ENCODE measurements at regions not wholly inside any gene's neighbourhood (a gene's known extent, or its start where the extent isn't known, plus 50 kb on each side); places are given as distances from the start of the nearest gene placed in this dataset.
A peak's percentile ranks its signal among the peaks of the same experiment; 100 is the strongest.

GRCh38 chr1:88194542-88194941 is 489.5 kb upstream of the PKN2 start:
- Histone ChIP-seq H3K14ac (ENCODE audit: low read length in 2 of 2) (no peak overlapping the region), H2AK5ac (ENCODE audit: low read length, severe bottlenecking) (no peak overlapping the region), H3K9me3 (ENCODE audit: control insufficient read depth, low read length) (no peaks in the 10 kb centered on the region), H3K4me1 (ENCODE audit: control insufficient read depth, insufficient read depth, low read depth, low read length) (no peaks in the 10 kb centered on the region), H3K18ac (ENCODE audit: low read depth in 1 of 2, low read length in 2 of 2) (no peak overlapping the region), H3K27me3 (ENCODE audit: control insufficient read depth in 1 of 2, insufficient read depth in 1 of 2, low read length in 2 of 2) (no peaks in the 10 kb centered on the region), H3K4ac (ENCODE audit: low read depth in 1 of 2, low read length in 2 of 2) (no peak overlapping the region), H2AFZ (ENCODE audit: low read depth, low read length) (no peak overlapping the region), H2BK12ac (ENCODE audit: low read length in 2 of 2) (no peak overlapping the region), H3K36me3 (ENCODE audit: control insufficient read depth in 1 of 2, insufficient read depth in 2 of 2, low read depth in 1 of 2, low read length in 2 of 2) (no peaks in the 10 kb centered on the region), H2BK120ac (ENCODE audit: low read depth, low read length) (no peak overlapping the region), H2BK5ac (ENCODE audit: low read depth, low read length, poor library complexity, severe bottlenecking) (no peak overlapping the region), H3K23ac (ENCODE audit: low read length in 2 of 2) (no peak overlapping the region), H3K79me1 (replicated peaks; ENCODE audit: low read length, poor library complexity, severe bottlenecking) (no peaks in the 10 kb centered on the region), H3K27ac (ENCODE audit: low read length, poor library complexity, severe bottlenecking) (no peak overlapping the region), H2BK15ac (ENCODE audit: low read depth, poor library complexity, severe bottlenecking) (no peak overlapping the region), H3K4me2 (ENCODE audit: low read length, poor library complexity, severe bottlenecking) (no peak overlapping the region), H4K91ac (ENCODE audit: low read length) (no peak overlapping the region), H3K9ac (ENCODE audit: low read length) (no peak overlapping the region), H3K4me3 (ENCODE audit: insufficient read depth in 1 of 2, low read depth in 1 of 2, low read length in 2 of 2) (no peak overlapping the region), H4K8ac (ENCODE audit: low read length) (no peak overlapping the region)
- no CpG with 5 or more reads among the region's 1 CpG for WGBS
- DNase-seq, result no peak

- Histone ChIP-seq H2BK15ac (ENCODE audit: low read depth, poor library complexity, severe bottlenecking) (no peak overlapping the region), H3K9me3 (ENCODE audit: control insufficient read depth, low read length) (no peaks in the 10 kb centered on the region), H2BK120ac (ENCODE audit: low read depth, low read length) (no peak overlapping the region), H3K18ac (ENCODE audit: low read depth in 1 of 2, low read length in 2 of 2) (peak overlapping the region in 1 of 2 experiments; percentile 21), H3K27ac (ENCODE audit: low read length, poor library complexity, severe bottlenecking) (no peak overlapping the region), H2BK12ac (ENCODE audit: low read length in 2 of 2) (no peak overlapping the region), H2BK5ac (ENCODE audit: low read depth, low read length, poor library complexity, severe bottlenecking) (no peak overlapping the region), H3K4ac (ENCODE audit: low read depth in 1 of 2, low read length in 2 of 2) (no peak overlapping the region), H4K91ac (ENCODE audit: low read length) (no peak overlapping the region), H4K8ac (ENCODE audit: low read length) (no peak overlapping the region), H3K9ac (ENCODE audit: low read length) (no peak overlapping the region), H3K79me1 (replicated peaks; ENCODE audit: low read length, poor library complexity, severe bottlenecking) (no peaks in the 10 kb centered on the region), H3K36me3 (ENCODE audit: control insufficient read depth in 1 of 2, insufficient read depth in 2 of 2, low read depth in 1 of 2, low read length in 2 of 2) (no peaks in the 10 kb centered on the region), H3K4me1 (ENCODE audit: control insufficient read depth, insufficient read depth, low read depth, low read length) (no peaks in the 10 kb centered on the region), H3K4me2 (ENCODE audit: low read length, poor library complexity, severe bottlenecking) (no peak overlapping the region), H3K23ac (ENCODE audit: low read length in 2 of 2) (no peak overlapping the region), H2AFZ (ENCODE audit: low read depth, low read length) (no peak overlapping the region), H3K4me3 (ENCODE audit: insufficient read depth in 1 of 2, low read depth in 1 of 2, low read length in 2 of 2) (no peak overlapping the region), H2AK5ac (ENCODE audit: low read length, severe bottlenecking) (no peak overlapping the region), H3K27me3 (ENCODE audit: control insufficient read depth in 1 of 2, insufficient read depth in 1 of 2, low read length in 2 of 2) (no peaks in the 10 kb centered on the region), H3K14ac (ENCODE audit: low read length in 2 of 2) (no peak overlapping the region)
- no peak for DNase-seq
- WGBS, result 82% methylated on average over 3 of the region's 3 CpGs
These were observed 483.5 kb upstream of the PKN2 start for GRCh38 chr1:88200545-88200944.

GRCh38 chr1:88204111-88204510 is 480.0 kb upstream of the PKN2 start:
- Histone ChIP-seq H2BK120ac (ENCODE audit: low read depth, low read length) (no peak overlapping the region), H3K36me3 (ENCODE audit: control insufficient read depth in 1 of 2, insufficient read depth in 2 of 2, low read depth in 1 of 2, low read length in 2 of 2) (no peaks in the 10 kb centered on the region), H3K18ac (ENCODE audit: low read depth in 1 of 2, low read length in 2 of 2) (no peak overlapping the region), H3K4me2 (ENCODE audit: low read length, poor library complexity, severe bottlenecking) (no peak overlapping the region), H2BK5ac (ENCODE audit: low read depth, low read length, poor library complexity, severe bottlenecking) (no peak overlapping the region), H3K4ac (ENCODE audit: low read depth in 1 of 2, low read length in 2 of 2) (no peak overlapping the region), H3K14ac (ENCODE audit: low read length in 2 of 2) (no peak overlapping the region), H4K8ac (ENCODE audit: low read length) (no peak overlapping the region), H2AK5ac (ENCODE audit: low read length, severe bottlenecking) (no peak overlapping the region), H4K91ac (ENCODE audit: low read length) (no peak overlapping the region), H3K27ac (ENCODE audit: low read length, poor library complexity, severe bottlenecking) (no peak overlapping the region), H2BK15ac (ENCODE audit: low read depth, poor library complexity, severe bottlenecking) (no peak overlapping the region), H3K23ac (ENCODE audit: low read length in 2 of 2) (no peak overlapping the region), H3K9me3 (ENCODE audit: control insufficient read depth, low read length) (no peaks in the 10 kb centered on the region), H3K4me3 (ENCODE audit: insufficient read depth in 1 of 2, low read depth in 1 of 2, low read length in 2 of 2) (no peak overlapping the region), H2AFZ (ENCODE audit: low read depth, low read length) (no peak overlapping the region), H3K79me1 (replicated peaks; ENCODE audit: low read length, poor library complexity, severe bottlenecking) (no peaks in the 10 kb centered on the region), H3K4me1 (ENCODE audit: control insufficient read depth, insufficient read depth, low read depth, low read length) (no peaks in the 10 kb centered on the region), H3K9ac (ENCODE audit: low read length) (no peak overlapping the region), H3K27me3 (ENCODE audit: control insufficient read depth in 1 of 2, insufficient read depth in 1 of 2, low read length in 2 of 2) (no peaks in the 10 kb centered on the region), H2BK12ac (ENCODE audit: low read length in 2 of 2) (no peak overlapping the region)
- 47% methylated on average over 3 of the region's 3 CpGs for WGBS
- no peak for DNase-seq

- H3K23ac ChIP-seq (ENCODE audit: low read length in 2 of 2), result no peak overlapping the region
- no peak overlapping the region for H4K8ac ChIP-seq (ENCODE audit: low read length)
- no peaks in the 10 kb centered on the region for H3K9me3 ChIP-seq (ENCODE audit: control insufficient read depth, low read length)
- no peak overlapping the region for H3K4ac ChIP-seq (ENCODE audit: low read depth in 1 of 2, low read length in 2 of 2)
- H3K4me1 ChIP-seq (ENCODE audit: control insufficient read depth, insufficient read depth, low read depth, low read length), result no peaks in the 10 kb centered on the region
- H3K4me2 ChIP-seq (ENCODE audit: low read length, poor library complexity, severe bottlenecking), result no peak overlapping the region
- no peak overlapping the region for H3K18ac ChIP-seq (ENCODE audit: low read depth in 1 of 2, low read length in 2 of 2)
- no peak overlapping the region for H3K27ac ChIP-seq (ENCODE audit: low read length, poor library complexity, severe bottlenecking)
- no peaks in the 10 kb centered on the region for H3K27me3 ChIP-seq (ENCODE audit: control insufficient read depth in 1 of 2, insufficient read depth in 1 of 2, low read length in 2 of 2)
- WGBS, result 83% methylated on average over 1 of the region's 1 CpG
- H2BK5ac ChIP-seq (ENCODE audit: low read depth, low read length, poor library complexity, severe bottlenecking), result no peak overlapping the region
- no peaks in the 10 kb centered on the region for H3K79me1 ChIP-seq (replicated peaks; ENCODE audit: low read length, poor library complexity, severe bottlenecking)
- no peak overlapping the region for H2BK12ac ChIP-seq (ENCODE audit: low read length in 2 of 2)
- no peak overlapping the region for H3K9ac ChIP-seq (ENCODE audit: low read length)
- no peak overlapping the region for H2BK15ac ChIP-seq (ENCODE audit: low read depth, poor library complexity, severe bottlenecking)
- no peak overlapping the region for H2AFZ ChIP-seq (ENCODE audit: low read depth, low read length)
- no peak overlapping the region for H3K14ac ChIP-seq (ENCODE audit: low read length in 2 of 2)
- no peak overlapping the region for H4K91ac ChIP-seq (ENCODE audit: low read length)
- DNase-seq, result no peak
- no peak overlapping the region for H2AK5ac ChIP-seq (ENCODE audit: low read length, severe bottlenecking)
- no peaks in the 10 kb centered on the region for H3K36me3 ChIP-seq (ENCODE audit: control insufficient read depth in 1 of 2, insufficient read depth in 2 of 2, low read depth in 1 of 2, low read length in 2 of 2)
- no peak overlapping the region for H2BK120ac ChIP-seq (ENCODE audit: low read depth, low read length)
- no peak overlapping the region for H3K4me3 ChIP-seq (ENCODE audit: insufficient read depth in 1 of 2, low read depth in 1 of 2, low read length in 2 of 2)
These were observed 479.4 kb upstream of the PKN2 start for GRCh38 chr1:88204612-88205167.
